GM21528 (cell line): ENCODE measurements at regions not wholly inside any gene's neighbourhood (a gene's known extent, or its start where the extent isn't known, plus 50 kb on each side); places are given as distances from the start of the nearest gene placed in this dataset.
A peak's percentile ranks its signal among the peaks of the same experiment; 100 is the strongest.
"Not testable (repeated sequence)": the region's sequence is repeated elsewhere in the genome, so short reads cannot be mapped to it uniquely, and the experiment has no call there.

ENCODE experiments used
- ATAC-seq: cut with Tn5 transposase; IDR thresholded peaks from one replicate; pipeline ENCODE4 v1.9.1; 2021; ENCODE audit warnings: mild to moderate bottlenecking, moderate library complexity; ENCODE audit not compliant: unreplicated experiment, low FRiP score

- no peak for ATAC-seq
These were observed 209.8 kb upstream of the NOCT start for GRCh38 chr4:138805736-138806135.

- ATAC-seq: no peak
These were observed 210.9 kb upstream of the NOCT start for GRCh38 chr4:138804711-138805110.

- no peak for ATAC-seq
These were observed 212.5 kb upstream of the NOCT start for GRCh38 chr4:138803051-138803450.

- ATAC-seq: no peak
These were observed 213.1 kb upstream of the NOCT start for GRCh38 chr4:138802499-138802898.

- no peak for ATAC-seq
These were observed 215.2 kb upstream of the NOCT start for GRCh38 chr4:138800421-138800820.

GRCh38 chr4:138798404-138798803, 217.2 kb upstream of the NOCT start:
- ATAC-seq: no peak

- ATAC-seq: no peak
These were observed 217.9 kb upstream of the NOCT start for GRCh38 chr4:138797646-138798045.

- ATAC-seq: no peak
These were observed 218.8 kb upstream of the NOCT start for GRCh38 chr4:138796761-138797160.

- no peak for ATAC-seq
These were observed 224.8 kb upstream of the NOCT start for GRCh38 chr4:138790706-138791340.

- no peak for ATAC-seq
These were observed 225.8 kb upstream of the NOCT start for GRCh38 chr4:138789796-138790195.

GRCh38 chr4:138788857-138789256, 226.7 kb upstream of the NOCT start:
- no peak for ATAC-seq

- no peak for ATAC-seq
These were observed 227.3 kb upstream of the NOCT start for GRCh38 chr4:138788267-138788790.

GRCh38 chr4:138779761-138780160, 235.8 kb upstream of the NOCT start:
- not testable (repeated sequence) for ATAC-seq

GRCh38 chr4:138775890-138776289, 239.7 kb upstream of the NOCT start:
- ATAC-seq: peak; percentile 75

- ATAC-seq: no peak
These were observed 240.1 kb upstream of the NOCT start for GRCh38 chr4:138775489-138775888.

GRCh38 chr4:138774940-138775339, 240.6 kb upstream of the NOCT start:
- ATAC-seq: no peak

- not testable (repeated sequence) for ATAC-seq
These were observed 241.5 kb upstream of the NOCT start for GRCh38 chr4:138774125-138774524.

GRCh38 chr4:138773321-138773720, 242.3 kb upstream of the NOCT start:
- no peak for ATAC-seq

GRCh38 chr4:138772366-138772765, 243.2 kb upstream of the NOCT start:
- no peak for ATAC-seq

- ATAC-seq: no peak
These were observed 244.8 kb upstream of the NOCT start for GRCh38 chr4:138770818-138771217.

- no peak for ATAC-seq
These were observed 249.2 kb upstream of the NOCT start for GRCh38 chr4:138766332-138766731.

GRCh38 chr4:138765442-138765841, 250.1 kb upstream of the NOCT start:
- no peak for ATAC-seq
